Astrocyte (in vitro differentiated cells and primary cell): ENCODE measurements at regions not wholly inside any gene's neighbourhood (a gene's known extent, or its start where the extent isn't known, plus 50 kb on each side); places are given as distances from the start of the nearest gene placed in this dataset.

ENCODE experiments used
- CTCF ChIP-seq: IDR thresholded peaks from 2 replicates; pipeline ENCODE4 v1.5.1; 2011; ENCODE audit warnings: low read depth, mild to moderate bottlenecking, inconsistent platforms, low read length, moderate library complexity; ENCODE audit not compliant: insufficient read depth
- EZH2 ChIP-seq: IDR thresholded peaks from 2 replicates; pipeline ENCODE4 v1.6.1; 2012; ENCODE audit warnings: mild to moderate bottlenecking, low read length, inconsistent platforms; ENCODE audit not compliant: insufficient read depth

- TF ChIP-seq CTCF (no peak), EZH2 (no peak)
Measured at GRCh38 chr4:26175905-26176470, 144.8 kb upstream of the RBPJ start.
